ENCODE measurements at regions not wholly inside any gene's neighbourhood (a gene's known extent, or its start where the extent isn't known, plus 50 kb on each side); places are given as distances from the start of the nearest gene placed in this dataset.
"Not testable (repeated sequence)": the region's sequence is repeated elsewhere in the genome, so short reads cannot be mapped to it uniquely, and the experiment has no call there.

GRCh38 chr12:58009405-58010195 lies 68.2 kb downstream of the ATP23 start:
- ATAC-seq, result no peak
- no peak for DNase-seq (ENCODE audit: low spot score)

DNA sequence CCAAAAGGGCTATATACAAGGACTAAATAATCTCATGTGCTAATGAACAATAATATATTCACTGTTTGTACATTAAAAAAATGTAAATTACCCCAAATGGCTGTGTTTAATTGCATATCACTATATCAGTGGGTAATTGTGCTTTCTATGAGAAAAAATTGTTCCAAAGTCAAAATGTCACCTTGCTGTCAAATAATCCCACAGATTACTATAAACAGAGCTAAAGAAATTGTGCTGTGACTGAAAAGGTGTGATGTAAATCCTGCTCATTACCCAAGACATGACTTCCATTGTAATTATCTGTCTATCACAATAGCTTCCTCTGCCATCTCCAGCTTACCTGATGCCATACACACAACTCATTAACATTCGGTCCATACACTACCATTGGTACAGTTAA lies 70.3 kb downstream of the ATP23 start:
- ATAC-seq, result no peak
- DNase-seq (ENCODE audit: low spot score), result no peak

DNA sequence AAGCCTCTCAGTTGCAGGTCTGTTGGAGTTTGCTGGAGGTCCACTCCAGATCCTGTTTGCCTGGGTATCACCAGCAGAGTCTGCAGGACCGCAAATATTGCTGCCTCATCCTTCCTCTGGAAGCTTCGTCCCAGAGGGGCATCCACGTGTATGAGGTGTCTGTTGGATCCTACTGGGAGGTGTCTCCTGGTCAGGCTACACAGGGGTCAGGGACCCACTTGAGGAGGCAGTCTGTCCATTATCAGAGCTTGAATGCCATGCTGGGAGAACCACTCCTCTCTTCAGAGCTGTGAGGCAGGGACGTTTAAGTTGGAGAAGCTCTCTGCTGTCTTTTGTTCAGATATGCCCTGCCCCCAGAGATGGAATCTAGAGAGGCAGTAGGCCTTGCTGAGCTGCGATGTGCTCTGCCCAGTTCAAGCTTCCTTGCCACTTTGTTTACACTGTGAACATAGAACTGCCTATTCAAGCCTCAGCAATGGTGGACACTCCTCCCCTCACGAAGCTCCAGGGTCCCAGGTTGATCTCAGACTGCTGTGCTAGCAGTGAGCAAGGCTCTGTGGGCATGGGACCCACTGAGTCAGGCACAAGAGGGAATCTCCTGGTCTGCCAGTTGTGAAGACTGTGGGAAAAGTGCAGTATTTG lies 81.1 kb downstream of the ATP23 start:
- not testable (repeated sequence) for DNase-seq (ENCODE audit: low spot score); ATAC-seq

DNA sequence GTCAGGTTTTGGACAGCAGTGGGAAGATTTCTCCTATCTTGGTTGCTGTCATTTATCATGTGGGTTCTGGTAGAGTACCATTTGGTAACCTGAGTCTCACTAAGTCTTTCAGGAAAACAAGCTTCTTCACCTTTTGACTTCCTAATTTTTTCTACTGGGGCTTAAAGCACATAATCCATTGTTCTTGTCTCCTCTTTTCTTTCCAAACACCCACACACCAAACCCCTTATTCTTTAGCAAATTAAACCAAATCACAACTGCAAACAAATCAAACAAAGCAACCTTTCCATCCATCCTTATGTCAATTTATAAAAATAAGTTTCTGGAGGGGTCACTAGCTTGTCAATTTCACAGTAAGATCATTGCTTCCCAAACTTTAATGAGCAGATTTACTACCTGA lies 84.1 kb downstream of the ATP23 start:
- no peak for ATAC-seq
- no peak for DNase-seq (ENCODE audit: low spot score)

GRCh38 chr12:58026426-58026825 lies 85.1 kb downstream of the ATP23 start:
- DNase-seq (ENCODE audit: low spot score), result no peak
- ATAC-seq, result no peak

DNA sequence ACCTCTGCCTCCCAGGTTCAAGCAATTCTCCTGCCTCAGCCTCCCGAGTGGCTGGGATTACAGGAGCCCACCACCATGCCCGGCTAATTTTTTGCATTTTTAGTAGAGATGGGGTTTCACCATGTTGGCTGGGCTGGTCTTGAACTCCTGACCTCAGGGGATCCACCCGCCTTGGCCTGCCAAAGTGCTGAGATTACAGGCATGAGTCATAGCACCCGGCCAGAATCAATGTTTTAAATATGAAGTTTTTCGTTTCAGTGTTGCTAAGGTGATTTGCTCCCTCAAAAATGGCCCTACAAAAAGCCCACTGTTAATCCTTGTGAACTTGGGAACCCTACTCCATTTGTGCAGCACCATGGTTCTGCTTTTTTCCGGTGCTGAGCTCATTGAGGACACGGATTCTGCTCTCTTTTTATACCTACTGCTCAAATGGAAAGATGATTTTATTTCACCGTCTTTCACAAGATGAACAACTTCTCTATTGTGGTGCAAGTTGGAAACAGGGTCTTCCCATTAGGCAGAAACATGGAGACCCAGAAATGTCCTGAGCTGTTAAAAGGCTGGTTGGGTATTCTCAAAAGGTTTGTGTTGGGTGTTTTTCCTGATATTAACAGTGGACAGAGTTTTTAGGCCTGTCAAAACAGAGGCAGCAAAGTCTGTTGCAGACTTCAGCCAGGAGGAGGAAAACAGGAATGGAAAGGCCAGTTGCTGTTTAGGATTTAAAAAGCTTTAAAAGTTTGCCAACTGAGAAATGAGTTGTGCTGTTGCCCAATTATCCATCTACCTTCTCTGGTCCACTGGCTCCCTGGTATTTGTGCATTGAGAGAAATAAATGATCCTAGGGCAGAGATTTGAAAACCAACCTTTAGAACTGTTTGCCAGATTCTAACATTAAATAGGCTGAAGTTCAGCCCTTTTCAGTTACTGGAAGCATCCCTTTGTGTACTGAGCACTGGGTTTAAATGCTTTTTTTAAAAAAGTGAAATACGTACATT lies 85.8 kb downstream of the ATP23 start:
- ATAC-seq, result no peak
- no peak for DNase-seq (ENCODE audit: low spot score)

DNA sequence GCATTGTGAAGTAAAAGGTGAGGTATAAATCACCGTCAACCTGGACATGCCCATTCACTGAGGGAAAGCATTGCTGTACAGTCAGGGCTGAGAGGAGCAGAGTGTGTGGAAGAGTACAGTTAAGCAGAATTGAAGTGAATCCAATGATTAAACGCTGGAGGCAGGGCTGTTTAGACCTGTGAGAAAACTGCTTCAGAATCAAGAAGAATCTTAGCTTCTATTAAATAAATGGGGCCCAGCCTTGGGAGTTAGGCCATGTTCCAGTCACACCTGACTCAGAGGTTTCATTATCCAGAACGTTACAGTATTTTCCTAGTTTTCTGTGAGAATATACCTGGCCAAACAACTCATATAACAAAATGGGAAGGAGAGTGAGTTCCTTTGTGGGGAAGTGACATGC lies 86.9 kb downstream of the ATP23 start:
- DNase-seq (ENCODE audit: low spot score), result no peak

GRCh38 chr12:58029260-58029659 lies 87.9 kb downstream of the ATP23 start:
- DNase-seq (ENCODE audit: low spot score), result no peak
- ATAC-seq, result no peak

More for the DNA sequence above, 86.9 kb downstream of the ATP23 start:
- no peak for ATAC-seq

DNA sequence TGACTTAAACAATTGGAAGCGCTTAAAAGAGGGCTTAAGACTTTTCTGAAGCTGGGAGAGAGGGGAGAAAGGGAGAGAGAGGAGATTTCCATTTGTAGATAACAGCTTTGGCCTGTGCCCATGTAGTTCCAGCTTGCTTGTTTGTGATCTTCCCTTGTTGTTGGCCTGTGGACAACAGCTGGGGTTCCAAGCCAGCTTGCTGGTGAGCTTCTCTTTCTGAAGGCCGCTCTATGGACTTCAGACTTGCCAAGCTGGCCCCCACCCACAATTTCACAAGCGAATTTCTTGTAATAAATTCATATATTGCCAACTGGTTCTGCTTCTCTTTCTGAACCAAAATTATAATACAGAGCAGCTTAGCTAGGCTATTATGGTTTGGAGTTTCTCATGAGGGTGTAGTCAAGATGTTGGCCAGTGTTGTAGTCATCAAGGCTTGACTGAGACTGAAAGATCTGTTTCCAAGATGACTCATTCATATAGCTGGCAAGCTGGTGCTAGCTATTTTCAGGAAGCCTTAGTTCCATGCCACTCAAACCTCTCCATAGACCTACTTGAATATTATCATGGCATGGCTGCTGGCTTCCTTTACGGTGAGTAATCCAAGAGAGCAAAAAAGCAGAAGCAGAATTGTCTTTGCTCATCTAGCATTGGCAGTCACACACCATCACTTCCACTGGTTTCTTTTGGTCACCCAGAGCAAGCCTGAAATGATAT lies 89.4 kb downstream of the ATP23 start:
- DNase-seq (ENCODE audit: low spot score) (no peak), ATAC-seq (no peak)

- DNase-seq (ENCODE audit: low spot score) (no peak), ATAC-seq (no peak)
Observed at GRCh38 chr12:58032156-58032555, 90.8 kb downstream of the ATP23 start.

DNA sequence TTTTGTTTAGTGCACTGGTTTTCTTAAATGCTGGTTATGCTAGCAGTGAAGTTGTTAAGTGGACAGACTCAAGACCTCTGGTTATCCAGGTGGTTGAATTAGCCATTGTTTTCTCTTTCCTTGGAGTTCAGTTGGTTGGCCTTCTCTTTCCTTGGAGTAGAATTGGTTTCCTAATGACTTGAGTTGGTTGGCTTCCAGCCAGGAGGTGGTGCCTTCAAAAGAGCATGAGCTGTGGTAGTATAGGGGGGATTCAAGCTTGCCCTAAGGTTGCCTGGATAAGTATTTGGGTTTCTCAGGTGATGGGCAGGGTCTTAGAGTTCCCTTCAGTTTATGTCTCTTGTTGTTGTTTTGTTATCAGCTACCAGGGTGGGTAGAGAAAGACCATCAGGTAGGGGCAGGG lies 92.5 kb downstream of the ATP23 start:
- ATAC-seq (no peak), DNase-seq (ENCODE audit: low spot score) (no peak)

GRCh38 chr12:58034311-58034710 lies 92.9 kb downstream of the ATP23 start:
- no peak for ATAC-seq

GRCh38 chr12:58034712-58035111 lies 93.3 kb downstream of the ATP23 start:
- no peak for DNase-seq (ENCODE audit: low spot score)
- ATAC-seq, result no peak

More at GRCh38 chr12:58034311-58034710, 92.9 kb downstream of the ATP23 start:
- DNase-seq (ENCODE audit: low spot score), result no peak

DNA sequence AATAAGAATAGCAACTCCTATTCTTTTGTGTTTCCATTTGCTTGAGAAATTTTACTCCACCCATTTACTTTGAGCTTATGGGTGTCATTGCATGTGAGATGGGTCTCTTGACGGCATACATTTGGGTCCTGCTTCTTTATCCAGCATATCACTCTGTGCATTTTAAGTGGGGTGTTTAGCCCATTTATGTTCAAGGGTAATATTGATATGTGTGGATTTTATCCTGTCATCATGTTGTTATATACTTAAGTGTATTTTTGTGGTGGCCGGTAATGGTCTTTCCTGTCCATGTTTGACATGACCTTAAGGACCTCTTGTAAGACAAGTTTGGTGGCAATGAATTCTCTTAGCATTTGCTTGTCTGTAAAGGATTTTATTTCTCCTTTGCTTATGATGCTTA lies 100.1 kb downstream of the ATP23 start:
- DNase-seq (ENCODE audit: low spot score) (no peak), ATAC-seq (no peak)

DNA sequence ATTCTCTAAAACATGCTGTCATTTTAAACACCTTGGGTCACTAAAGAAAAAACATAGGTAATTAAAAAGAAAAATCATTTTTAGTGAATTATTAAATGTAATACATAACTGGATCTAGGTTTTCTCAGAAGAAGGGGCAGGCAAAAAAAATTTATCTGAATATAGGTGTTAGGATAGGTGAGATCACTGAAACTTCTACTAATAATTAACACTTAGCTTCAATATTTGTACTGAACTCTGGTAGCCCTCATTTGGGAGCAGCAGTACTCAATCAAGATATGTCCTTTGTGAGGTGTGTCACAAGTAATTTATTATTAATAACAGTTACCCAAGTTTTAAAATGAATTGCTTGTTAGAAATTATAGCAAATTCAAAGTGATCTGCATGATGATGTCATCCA lies 103.6 kb downstream of the ATP23 start:
- ATAC-seq, result no peak
- DNase-seq (ENCODE audit: low spot score), result no peak

DNA sequence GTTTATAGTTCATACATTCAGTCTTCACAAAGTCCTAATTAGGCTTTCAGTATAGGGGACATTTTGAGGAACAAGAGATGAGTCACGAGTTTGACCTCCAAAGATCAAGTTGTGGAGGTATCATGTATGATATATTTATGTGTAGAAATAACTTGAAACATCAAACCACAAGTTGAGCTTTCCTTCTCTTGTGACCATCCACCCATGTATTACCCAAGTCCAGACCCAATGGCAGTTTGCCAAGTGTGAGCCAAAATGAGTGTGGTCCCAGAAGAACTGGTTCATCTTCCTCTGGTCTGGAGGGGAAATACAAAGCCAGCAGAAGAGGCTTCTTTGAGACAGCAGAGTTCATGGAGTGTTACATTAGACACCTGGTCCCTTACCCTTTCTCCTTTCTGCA lies 104.9 kb downstream of the ATP23 start:
- no peak for ATAC-seq
- no peak for DNase-seq (ENCODE audit: low spot score)

DNA sequence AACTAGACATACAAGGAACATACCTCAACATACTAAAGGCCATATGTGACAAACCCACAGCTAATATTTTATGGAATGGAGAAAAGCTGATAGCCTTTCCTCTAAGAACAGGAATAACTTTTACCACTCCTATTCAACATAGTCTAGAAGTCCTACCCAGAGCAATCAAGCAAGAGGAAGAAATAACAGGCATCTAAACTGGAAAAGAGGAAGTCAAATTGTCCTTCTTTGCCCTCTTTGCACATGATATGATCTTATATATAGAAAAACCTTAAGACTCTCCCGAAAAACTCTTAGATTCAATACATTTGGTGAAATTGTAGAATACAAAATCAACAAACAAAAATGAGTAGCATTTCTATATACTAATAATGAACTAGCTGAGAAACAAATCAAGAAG lies 110.0 kb downstream of the ATP23 start:
- ATAC-seq (no peak), DNase-seq (ENCODE audit: low spot score) (no peak)

GRCh38 chr12:58064666-58065065 lies 123.3 kb downstream of the ATP23 start:
- no peak for DNase-seq (ENCODE audit: low spot score)
- no peak for ATAC-seq

- DNase-seq (ENCODE audit: low spot score) (no peak), ATAC-seq (no peak)
Observed at GRCh38 chr12:58066296-58066695, 124.9 kb downstream of the ATP23 start.

GRCh38 chr12:58067610-58068387 lies 126.4 kb downstream of the ATP23 start:
- no peak for ATAC-seq

More at GRCh38 chr12:58067610-58068387, 126.4 kb downstream of the ATP23 start:
- no peak for DNase-seq (ENCODE audit: low spot score)

Data from left lobe of liver (tissue), 2 donors.